ES-I3 (cell line): ENCODE measurements at regions not wholly inside any gene's neighbourhood (a gene's known extent, or its start where the extent isn't known, plus 50 kb on each side); places are given as distances from the start of the nearest gene placed in this dataset.

Experiments used
- H3K36me3 ChIP-seq: 2 replicates; pipeline ENCODE4 v1.6.1; 2013; ENCODE audit warnings: mild to moderate bottlenecking, low read length, control low read depth, moderate library complexity; ENCODE audit not compliant: insufficient read depth
- H3K4me1 ChIP-seq: 2 replicates; pipeline ENCODE4 v1.6.1; 2013; ENCODE audit warnings: mild to moderate bottlenecking, control low read depth, low read length; ENCODE audit not compliant: insufficient read depth
- H3K9ac ChIP-seq: 2 replicates; pipeline ENCODE4 v1.6.1; 2013; ENCODE audit warnings: low read depth, mild to moderate bottlenecking, low read length, moderate library complexity
- H3K9me3 ChIP-seq: 2 replicates; pipeline ENCODE4 v1.6.1; 2013; ENCODE audit warnings: mild to moderate bottlenecking, low read length, moderate library complexity; ENCODE audit not compliant: control insufficient read depth, insufficient read depth

DNA sequence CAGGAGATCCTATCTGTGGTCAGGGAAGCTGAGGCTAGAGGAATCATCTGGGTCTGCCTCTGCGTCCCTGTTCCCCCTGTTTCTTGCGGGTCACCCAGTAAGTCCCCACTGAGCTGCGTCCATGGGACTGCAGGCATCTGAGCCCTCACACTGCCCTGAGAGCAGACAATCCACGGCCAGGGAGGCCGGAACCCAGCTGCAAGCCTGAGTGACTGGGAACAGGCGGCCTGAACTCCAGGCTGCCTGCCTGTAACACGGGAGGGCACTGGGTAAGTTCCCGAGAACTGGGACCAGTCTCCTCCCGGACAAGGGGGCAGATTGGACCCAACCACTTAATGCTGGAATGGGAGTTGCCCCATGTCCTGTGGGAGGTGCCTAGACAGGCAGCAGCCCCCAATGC lies 727.4 kb downstream of the BRD1 start:
- H3K36me3 ChIP-seq, result no peaks in the 10 kb centered on the region
- no peaks in the 10 kb centered on the region for H3K9me3 ChIP-seq
- no peaks in the 10 kb centered on the region for H3K4me1 ChIP-seq
- no peak overlapping the region for H3K9ac ChIP-seq

DNA sequence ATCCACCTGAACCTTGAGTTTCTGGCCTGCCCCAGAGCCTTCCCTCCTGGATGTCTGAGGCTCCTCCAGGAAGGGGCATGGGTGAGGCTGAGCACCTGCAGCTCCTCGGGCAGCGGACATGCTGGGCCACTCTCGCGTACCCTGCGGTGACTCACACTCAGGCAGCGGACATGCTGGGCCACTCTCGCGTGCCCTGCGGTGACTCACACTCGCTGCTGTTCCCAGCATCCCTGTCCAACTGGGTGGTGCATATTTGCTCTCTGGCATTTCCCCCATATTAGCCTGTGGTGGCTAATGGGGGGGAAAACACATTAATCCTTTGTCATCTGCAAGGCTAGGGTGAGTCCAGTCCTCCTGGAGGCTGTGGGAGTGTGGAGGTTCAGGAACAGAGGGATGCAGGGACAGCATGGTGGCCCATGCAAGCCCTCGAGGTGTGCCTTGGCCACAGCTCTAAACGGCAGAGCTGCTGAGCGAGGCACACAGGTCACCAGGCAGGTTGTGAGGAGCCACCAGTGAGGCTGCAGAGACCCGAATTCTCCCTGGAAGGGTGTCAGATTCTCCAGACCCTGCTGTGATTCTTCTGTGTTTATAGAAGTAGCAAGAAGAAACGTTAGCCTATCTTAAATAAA lies 728.1 kb downstream of the BRD1 start:
- no peaks in the 10 kb centered on the region for H3K9me3 ChIP-seq
- H3K4me1 ChIP-seq, result no peaks in the 10 kb centered on the region
- no peak overlapping the region for H3K9ac ChIP-seq
- H3K36me3 ChIP-seq, result no peaks in the 10 kb centered on the region

DNA sequence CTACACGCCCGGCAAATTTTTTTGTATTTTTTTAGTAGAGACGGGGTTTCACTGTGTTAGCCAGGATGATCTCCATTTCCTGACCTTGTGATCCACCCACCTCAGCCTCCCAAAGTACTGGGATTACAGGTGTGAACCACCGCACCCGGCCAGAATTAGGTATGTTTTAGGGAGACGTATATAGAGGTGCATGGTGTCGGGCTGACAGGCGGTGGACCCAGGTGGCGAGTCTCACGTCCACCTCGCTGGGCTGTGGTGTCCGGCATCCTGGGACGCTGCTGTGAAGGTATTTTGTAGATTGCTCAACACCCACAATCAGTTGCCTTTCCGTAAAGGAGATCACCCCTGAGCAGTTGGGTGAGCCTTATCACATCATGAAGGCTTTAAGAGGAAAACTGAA lies 728.6 kb downstream of the BRD1 start:
- no peaks in the 10 kb centered on the region for H3K4me1 ChIP-seq
- no peak overlapping the region for H3K9ac ChIP-seq
- no peaks in the 10 kb centered on the region for H3K9me3 ChIP-seq
- no peaks in the 10 kb centered on the region for H3K36me3 ChIP-seq

DNA sequence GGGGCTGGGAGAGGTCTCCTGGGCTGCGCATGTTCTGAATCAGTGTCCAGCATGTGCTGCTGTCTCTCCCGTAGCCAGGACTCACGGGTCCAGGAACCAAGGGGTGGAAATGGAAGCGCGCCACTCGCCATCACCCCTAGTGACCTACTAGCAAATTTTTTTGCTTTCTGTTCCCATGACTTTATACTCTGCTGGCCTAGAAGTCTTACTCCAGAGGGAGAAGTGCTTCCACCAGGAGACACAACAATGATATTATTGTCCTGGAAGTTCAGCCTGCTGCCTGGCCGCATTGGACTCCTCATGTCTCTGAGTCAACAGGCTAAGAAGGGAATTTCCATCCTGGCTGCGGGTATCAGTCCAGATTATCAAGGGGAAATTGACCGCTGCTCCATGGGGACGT lies 729.7 kb downstream of the BRD1 start:
- H3K36me3 ChIP-seq, result no peaks in the 10 kb centered on the region
- no peaks in the 10 kb centered on the region for H3K4me1 ChIP-seq
- no peak overlapping the region for H3K9ac ChIP-seq
- H3K9me3 ChIP-seq, result no peaks in the 10 kb centered on the region

DNA sequence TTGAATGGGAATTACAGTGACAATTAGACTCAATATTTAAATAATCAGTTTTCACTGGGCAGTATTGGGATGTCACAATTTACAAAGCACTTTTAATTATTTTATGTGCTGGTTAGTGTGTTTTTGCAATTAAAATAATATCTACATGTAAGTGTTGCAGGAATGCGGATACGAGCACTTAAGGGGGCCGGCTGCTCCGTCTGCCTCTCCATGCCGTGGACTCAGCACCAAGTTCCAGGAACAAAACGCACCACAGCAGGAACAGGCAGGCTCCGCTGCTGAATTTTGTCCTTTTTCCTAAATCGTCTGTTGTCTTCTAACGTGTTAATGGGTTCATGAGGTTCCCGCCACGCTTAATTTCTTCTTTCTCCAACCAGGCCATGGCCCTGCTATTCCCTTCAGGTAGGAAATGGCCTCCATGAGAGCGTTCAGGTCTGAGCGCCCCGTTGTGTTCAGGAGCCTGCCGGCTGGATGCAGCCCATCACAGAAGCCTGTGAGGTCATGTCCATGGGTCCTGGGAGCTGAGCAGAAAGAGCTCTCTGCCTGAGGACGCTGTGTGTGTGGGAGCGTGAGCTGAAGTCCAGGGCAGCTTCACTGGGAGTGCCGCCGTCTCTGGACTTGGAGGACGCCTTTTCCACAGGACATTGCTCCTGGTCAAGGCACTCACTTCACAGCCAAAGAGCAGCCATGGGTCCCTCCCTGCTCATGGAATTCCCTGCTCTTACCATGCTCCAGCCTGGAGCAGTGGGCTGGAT lies 730.3 kb downstream of the BRD1 start:
- Histone ChIP-seq H3K9me3 (no peaks in the 10 kb centered on the region), H3K36me3 (no peaks in the 10 kb centered on the region), H3K9ac (no peak overlapping the region), H3K4me1 (no peaks in the 10 kb centered on the region)

DNA sequence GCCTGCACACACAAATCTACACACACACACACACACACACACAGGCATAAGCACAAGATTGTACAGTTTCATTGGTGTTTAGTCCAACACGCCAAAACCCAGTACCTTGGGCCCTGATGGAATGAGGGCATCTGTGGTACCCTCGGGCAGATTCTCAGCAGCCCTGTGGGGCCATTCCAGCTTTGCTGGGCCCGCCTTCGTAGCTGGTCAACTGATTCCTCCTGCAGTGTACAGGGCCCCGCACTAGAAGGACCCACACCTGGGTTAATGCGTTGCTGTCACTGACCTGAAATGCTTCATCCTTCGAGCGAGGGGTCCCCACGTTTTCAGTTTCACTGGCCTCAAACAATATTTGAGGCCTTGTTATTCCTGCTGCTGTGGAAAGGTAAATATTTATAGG lies 731.2 kb downstream of the BRD1 start:
- Histone ChIP-seq H3K4me1 (no peaks in the 10 kb centered on the region), H3K9ac (no peak overlapping the region), H3K9me3 (no peaks in the 10 kb centered on the region), H3K36me3 (no peaks in the 10 kb centered on the region)

DNA sequence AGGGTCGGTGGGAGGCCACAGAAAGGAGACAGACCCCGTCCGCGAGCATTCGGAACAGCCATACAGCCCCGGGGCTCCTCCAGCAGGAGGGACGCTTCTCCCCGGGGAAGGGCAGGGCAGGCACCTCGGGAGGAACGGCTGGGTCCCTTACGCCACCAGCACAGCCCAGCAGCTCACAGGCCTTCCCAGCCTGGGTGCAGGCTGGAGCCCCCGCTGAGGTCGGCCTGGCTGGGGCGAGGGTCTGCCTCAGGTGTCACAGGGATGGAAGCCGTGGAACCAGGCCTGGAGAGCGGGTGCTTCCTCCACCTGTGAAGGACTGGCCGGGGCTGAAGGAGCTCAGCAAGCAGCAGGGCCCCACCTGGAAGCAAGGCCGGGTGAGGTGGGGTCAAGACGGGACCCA lies 732.3 kb downstream of the BRD1 start:
- no peak overlapping the region for H3K9ac ChIP-seq
- H3K9me3 ChIP-seq, result no peaks in the 10 kb centered on the region
- H3K4me1 ChIP-seq, result no peaks in the 10 kb centered on the region
- H3K36me3 ChIP-seq, result no peaks in the 10 kb centered on the region

DNA sequence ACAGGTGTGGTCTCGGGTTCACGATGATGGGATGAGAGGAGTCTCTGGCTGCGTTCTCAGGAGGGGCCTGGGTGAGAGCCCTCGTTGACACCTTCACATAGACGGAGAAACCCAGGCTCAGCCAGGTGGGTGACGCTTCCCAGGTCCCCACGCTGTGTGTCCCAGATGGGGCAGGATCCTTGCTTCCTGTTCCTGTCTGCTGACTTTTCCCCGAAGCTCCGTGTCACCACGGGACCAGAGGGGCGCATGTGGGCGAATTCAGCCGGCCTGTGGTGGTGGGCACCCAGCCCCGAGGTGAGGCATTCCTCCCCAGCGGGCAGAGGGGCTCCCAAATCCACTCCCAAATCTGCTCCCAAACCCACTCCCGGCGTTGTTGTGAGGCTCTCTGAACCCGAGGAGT lies 732.8 kb downstream of the BRD1 start:
- Histone ChIP-seq H3K36me3 (no peaks in the 10 kb centered on the region), H3K9me3 (no peaks in the 10 kb centered on the region), H3K9ac (no peak overlapping the region), H3K4me1 (no peaks in the 10 kb centered on the region)

DNA sequence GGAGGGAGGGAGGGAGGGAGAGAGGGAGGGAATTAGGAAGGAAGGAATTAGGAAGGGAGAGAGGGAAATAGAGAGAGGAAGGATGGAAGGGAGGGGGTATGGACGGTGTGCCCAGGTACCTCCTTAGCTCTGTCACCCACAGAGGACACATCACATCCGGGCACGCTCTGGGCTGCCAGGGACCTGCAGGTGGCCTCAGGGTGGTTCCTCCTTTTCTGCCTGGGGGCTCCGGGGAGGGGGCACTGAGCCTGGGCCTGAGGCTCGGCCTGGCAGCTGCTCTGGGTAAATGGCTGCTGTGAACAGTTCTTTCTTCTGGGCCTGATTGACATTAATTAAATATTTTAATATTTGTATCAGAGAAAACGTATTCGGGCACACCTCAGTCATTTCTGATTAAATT lies 733.5 kb downstream of the BRD1 start:
- Histone ChIP-seq H3K9me3 (no peaks in the 10 kb centered on the region), H3K4me1 (no peaks in the 10 kb centered on the region), H3K9ac (no peak overlapping the region), H3K36me3 (no peaks in the 10 kb centered on the region)

DNA sequence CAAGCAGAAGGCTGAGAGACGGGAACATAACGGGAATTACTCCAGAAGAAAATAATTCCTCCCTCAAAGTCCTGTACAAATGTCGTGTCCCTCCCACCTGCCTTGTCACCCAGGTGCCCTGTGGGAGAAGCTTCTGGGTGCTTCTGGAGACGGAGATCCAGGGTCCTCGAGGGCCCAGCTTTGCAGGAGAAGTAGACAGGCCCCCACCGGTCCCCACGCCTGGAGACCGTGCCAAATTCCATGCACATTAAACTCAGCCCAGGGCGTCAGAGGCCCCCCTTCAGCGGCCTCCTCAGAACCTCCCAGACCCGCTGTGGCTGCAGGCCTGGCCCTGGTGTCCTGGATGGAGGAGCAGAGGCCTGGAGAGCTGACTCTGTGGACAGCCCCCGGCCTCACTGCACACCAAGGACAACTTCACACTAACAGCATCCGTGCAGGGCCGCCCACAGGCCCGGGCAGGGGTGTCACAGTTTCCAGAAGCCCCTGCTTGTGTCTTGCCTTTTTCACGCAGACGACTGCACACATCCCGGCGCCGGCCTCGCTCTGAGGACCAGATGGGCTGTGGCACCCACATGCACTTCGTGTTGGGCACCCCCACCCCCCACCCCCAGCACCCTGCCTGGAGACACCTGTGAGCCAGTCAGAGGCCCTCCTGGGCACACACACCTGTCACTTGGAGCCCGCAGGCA lies 734.3 kb downstream of the BRD1 start:
- no peaks in the 10 kb centered on the region for H3K9me3 ChIP-seq
- no peak overlapping the region for H3K9ac ChIP-seq

DNA sequence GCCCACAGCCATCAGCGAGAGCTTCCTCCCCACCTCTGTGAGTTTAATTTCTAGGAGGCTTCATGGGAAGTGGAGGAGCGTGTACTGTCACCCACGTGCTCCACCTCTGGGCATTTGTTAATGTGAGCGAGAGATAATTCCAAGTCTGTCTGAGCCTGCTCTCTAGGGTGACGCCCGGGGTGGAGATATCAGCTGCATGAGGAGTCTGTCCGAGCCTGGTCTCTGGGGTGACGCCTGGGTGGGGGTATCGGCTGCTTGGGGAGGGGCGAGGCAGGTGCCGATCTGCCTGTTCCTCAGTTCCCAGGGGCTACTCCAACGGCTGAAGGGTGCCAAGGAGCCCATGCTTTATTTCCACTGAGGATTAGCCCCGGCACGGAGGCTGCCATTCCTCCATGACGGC lies 735.0 kb downstream of the BRD1 start:
- Histone ChIP-seq H3K4me1 (no peaks in the 10 kb centered on the region), H3K9me3 (no peaks in the 10 kb centered on the region), H3K9ac (no peak overlapping the region), H3K36me3 (no peaks in the 10 kb centered on the region)

More for the DNA sequence above, 734.3 kb downstream of the BRD1 start:
- Histone ChIP-seq H3K36me3 (no peaks in the 10 kb centered on the region), H3K4me1 (no peaks in the 10 kb centered on the region)

DNA sequence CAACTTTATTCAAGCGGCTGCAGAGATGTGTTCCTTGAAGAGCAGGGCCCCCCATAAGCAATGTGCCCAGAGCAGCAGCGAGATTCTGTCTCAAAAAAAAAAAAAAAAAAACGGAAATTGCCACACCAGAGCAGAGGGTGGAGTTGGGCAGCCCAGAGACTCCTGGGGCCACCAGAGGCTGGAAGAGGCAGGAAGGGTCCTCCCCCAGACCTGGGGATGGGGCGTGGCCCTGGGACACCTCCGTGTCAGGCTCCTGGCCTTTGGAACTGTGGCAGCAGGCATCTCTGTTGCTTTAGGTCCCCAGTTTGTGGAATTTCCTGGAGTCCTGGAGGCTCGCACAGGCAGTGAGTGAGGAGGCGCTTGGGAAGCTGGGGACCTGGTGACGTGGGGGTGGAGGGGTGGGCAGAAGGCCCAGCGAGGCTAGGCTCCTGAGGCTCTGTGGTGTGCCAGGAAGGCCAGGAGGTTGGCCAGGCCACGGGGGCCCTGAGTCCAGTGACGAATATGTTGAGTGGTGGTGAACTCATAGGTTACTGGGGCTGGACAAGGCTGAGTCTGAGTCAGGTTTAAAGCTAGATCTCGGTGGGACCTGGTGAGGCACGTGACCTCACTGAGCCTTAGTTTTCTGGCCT lies 735.6 kb downstream of the BRD1 start:
- no peak overlapping the region for H3K9ac ChIP-seq
- H3K36me3 ChIP-seq, result no peaks in the 10 kb centered on the region
- H3K4me1 ChIP-seq, result no peaks in the 10 kb centered on the region
- H3K9me3 ChIP-seq, result no peaks in the 10 kb centered on the region

DNA sequence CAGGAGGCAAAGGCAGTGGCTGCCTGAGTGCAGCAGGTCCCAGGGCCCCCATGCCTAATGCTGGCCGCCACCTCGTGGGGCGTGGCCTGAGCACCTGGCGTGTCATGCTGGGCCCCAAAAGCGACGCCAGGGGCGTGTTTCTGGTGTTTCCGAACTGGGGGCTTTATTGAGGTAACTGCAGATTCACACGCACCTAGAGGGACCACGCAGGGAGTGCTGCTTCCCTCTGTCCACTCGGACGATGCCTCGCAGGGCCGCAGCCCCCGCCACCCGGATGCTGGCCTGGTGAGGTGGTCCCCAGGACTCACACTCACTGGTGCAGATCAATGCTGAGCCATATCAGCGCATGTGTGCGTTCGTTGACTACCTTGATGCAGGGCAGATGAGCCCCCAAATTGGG lies 736.2 kb downstream of the BRD1 start:
- Histone ChIP-seq H3K4me1 (no peaks in the 10 kb centered on the region), H3K36me3 (no peaks in the 10 kb centered on the region), H3K9me3 (no peaks in the 10 kb centered on the region), H3K9ac (no peak overlapping the region)

DNA sequence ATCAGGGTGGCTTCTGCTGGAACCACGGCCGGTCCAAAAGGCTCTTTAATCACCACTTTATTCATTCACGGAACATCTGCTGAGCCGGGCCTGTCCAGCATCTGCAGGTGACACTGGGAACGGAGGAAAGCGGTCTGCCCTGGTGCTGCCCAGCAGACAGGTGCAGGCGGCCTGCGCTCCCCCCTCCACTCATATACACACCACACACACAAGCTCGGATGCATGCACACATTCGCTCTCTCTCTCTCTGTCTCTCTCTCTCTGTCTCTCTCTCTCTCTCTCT lies 736.9 kb downstream of the BRD1 start:
- no peaks in the 10 kb centered on the region for H3K4me1 ChIP-seq
- H3K9me3 ChIP-seq, result no peaks in the 10 kb centered on the region
- H3K36me3 ChIP-seq, result no peaks in the 10 kb centered on the region
- H3K9ac ChIP-seq, result no peak overlapping the region
